ENCODE measurements at regions not wholly inside any gene's neighbourhood (a gene's known extent, or its start where the extent isn't known, plus 50 kb on each side); places are given as distances from the start of the nearest gene placed in this dataset.

DNA sequence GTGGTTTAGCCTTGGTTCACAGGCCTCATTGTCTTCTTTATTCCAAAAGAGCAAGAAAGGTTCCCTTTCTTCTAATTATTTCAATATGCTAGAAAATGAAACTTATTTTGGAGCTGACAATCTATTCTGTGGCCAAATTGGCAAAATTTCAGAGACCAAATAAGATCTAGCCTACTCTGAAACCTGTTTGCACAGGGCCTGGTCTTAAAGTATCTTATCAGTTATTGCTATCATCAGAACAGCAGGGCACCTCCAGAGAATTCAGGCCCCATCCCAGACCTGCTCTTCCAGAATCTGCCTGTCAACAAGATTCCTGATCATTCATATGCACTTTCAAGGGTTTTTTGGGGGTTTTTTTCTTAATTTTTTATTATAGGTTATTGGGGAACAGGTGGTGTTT lies 198.7 kb downstream of the ANAPC1 start:
- Mint-ChIP-seq H3K4me1 (ENCODE audit: low read depth) (no peaks in the 10 kb centered on the region), H3K4me3 (ENCODE audit: unreplicated experiment) (no peak overlapping the region), H3K36me3 (ENCODE audit: low read depth) (no peaks in the 10 kb centered on the region), H3K9me3 (ENCODE audit: low read depth) (peaks cover 2% of the 10 kb centered on the region), H3K27ac (ENCODE audit: unreplicated experiment) (no peak overlapping the region), H3K27me3 (ENCODE audit: low read depth) (no peaks in the 10 kb centered on the region)
- TF ChIP-seq, protein P1, sequence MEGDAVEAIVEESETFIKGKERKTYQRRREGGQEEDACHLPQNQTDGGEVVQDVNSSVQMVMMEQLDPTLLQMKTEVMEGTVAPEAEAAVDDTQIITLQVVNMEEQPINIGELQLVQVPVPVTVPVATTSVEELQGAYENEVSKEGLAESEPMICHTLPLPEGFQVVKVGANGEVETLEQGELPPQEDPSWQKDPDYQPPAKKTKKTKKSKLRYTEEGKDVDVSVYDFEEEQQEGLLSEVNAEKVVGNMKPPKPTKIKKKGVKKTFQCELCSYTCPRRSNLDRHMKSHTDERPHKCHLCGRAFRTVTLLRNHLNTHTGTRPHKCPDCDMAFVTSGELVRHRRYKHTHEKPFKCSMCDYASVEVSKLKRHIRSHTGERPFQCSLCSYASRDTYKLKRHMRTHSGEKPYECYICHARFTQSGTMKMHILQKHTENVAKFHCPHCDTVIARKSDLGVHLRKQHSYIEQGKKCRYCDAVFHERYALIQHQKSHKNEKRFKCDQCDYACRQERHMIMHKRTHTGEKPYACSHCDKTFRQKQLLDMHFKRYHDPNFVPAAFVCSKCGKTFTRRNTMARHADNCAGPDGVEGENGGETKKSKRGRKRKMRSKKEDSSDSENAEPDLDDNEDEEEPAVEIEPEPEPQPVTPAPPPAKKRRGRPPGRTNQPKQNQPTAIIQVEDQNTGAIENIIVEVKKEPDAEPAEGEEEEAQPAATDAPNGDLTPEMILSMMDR (IDR thresholded peaks at IDR 0.05), result no peak
- no peak for DNase-seq (ENCODE audit: low spot score)

DNA sequence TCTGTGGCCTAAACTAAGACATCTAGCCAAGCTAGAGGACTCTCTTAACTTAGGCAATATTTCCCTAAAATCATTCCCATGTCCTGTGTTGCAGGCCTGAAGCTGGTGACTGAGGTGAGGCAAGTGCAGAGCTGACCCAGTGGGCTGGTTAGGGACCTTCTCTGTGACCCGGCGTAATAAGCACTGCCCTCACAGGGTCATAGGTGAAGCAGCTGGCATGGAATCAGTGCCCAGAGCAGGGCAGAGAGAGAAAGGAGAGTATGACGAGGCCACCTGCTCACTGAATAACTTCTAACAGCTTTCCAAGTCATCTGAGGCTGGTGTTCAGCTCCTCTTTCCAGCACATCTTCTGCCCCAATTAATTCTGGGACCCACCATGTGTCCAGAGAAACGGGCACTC lies 197.0 kb downstream of the ANAPC1 start:
- H3K36me3 Mint-ChIP-seq (ENCODE audit: low read depth), result no peaks in the 10 kb centered on the region
- no peaks in the 10 kb centered on the region for H3K27me3 Mint-ChIP-seq (ENCODE audit: low read depth)
- TF ChIP-seq, protein P1 (IDR thresholded peaks at IDR 0.05), result no peak
- DNase-seq (ENCODE audit: low spot score), result no peak
- no peaks in the 10 kb centered on the region for H3K4me1 Mint-ChIP-seq (ENCODE audit: low read depth)
- H3K27ac Mint-ChIP-seq (ENCODE audit: unreplicated experiment), result no peak overlapping the region
- no peak overlapping the region for H3K4me3 Mint-ChIP-seq (ENCODE audit: unreplicated experiment)
- no peaks in the 10 kb centered on the region for H3K9me3 Mint-ChIP-seq (ENCODE audit: low read depth)

DNA sequence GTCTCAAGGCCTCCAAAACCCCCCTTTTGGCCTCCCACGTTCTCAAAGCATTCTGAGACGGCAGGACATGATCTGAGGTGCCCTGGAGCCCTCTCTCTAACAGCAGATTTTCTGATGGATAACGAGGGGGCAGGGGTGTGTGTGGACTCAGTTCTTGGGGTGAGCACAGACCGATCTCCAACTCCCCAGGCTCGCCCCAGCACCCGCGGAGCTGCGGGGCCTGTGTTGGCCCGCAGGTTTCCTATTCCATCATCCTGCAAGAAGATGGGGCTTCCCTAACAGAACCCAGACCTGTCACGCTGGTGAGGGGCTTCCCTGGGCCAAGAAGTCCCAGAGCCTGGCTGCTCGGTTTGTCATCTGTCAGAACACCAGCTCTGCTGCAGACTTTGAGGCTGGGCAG lies 196.1 kb downstream of the ANAPC1 start:
- Mint-ChIP-seq H3K9me3 (ENCODE audit: low read depth) (no peaks in the 10 kb centered on the region), H3K4me1 (ENCODE audit: low read depth) (no peaks in the 10 kb centered on the region), H3K4me3 (ENCODE audit: unreplicated experiment) (no peak overlapping the region), H3K27ac (ENCODE audit: unreplicated experiment) (no peak overlapping the region), H3K36me3 (ENCODE audit: low read depth) (no peaks in the 10 kb centered on the region), H3K27me3 (ENCODE audit: low read depth) (no peaks in the 10 kb centered on the region)
- DNase-seq (ENCODE audit: low spot score), result no peak
- TF ChIP-seq, protein P1 (IDR thresholded peaks at IDR 0.05), result no peak

DNA sequence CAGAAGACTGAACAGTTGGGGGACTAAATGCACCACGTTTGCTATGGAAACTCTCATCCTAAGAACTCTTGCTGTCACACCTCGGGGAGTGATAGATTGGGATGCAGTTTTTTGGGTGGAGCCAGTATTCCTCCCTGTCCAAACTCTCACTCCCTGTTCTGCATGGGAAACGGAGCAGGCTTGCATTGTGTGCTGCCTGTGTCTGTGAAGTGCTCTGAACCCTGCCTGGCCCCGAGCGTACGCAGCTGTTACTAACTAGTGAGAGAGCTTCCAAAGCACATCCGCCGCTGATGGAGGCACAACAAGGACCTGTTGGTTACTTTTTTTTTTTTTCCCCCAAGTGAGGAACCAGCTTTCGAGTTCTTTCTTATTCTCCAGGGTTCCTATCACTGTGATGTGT lies 195.5 kb downstream of the ANAPC1 start:
- TF ChIP-seq, protein P1 (IDR thresholded peaks at IDR 0.05), result no peak
- Mint-ChIP-seq H3K4me1 (ENCODE audit: low read depth) (no peaks in the 10 kb centered on the region), H3K36me3 (ENCODE audit: low read depth) (no peaks in the 10 kb centered on the region), H3K27ac (ENCODE audit: unreplicated experiment) (no peak overlapping the region), H3K4me3 (ENCODE audit: unreplicated experiment) (no peak overlapping the region), H3K9me3 (ENCODE audit: low read depth) (peaks cover 3% of the 10 kb centered on the region), H3K27me3 (ENCODE audit: low read depth) (no peaks in the 10 kb centered on the region)
- DNase-seq (ENCODE audit: low spot score), result no peak

DNA sequence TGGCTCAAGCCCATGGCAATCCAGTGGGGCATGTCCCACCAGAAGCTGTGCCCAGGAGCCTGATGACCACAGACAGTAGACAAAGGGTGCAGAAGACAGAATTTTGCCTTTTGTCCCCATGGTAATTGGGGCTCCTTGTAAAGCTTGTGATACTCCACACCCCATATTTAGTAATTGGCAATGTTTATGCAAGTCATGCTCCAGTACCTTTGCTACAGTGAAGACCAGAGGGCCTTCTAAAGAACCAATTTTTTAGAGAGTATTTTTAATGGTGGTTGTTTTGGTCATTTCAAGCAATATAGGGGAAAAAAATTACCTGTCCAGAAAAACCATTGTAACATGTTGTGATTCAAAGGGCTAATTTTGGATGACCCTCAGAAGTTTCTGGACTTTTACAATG lies 194.8 kb downstream of the ANAPC1 start:
- H3K4me3 Mint-ChIP-seq (ENCODE audit: unreplicated experiment), result no peak overlapping the region

More for the DNA sequence above, 194.8 kb downstream of the ANAPC1 start:
- DNase-seq (ENCODE audit: low spot score), result no peak
- H3K27me3 Mint-ChIP-seq (ENCODE audit: low read depth), result no peaks in the 10 kb centered on the region
- H3K36me3 Mint-ChIP-seq (ENCODE audit: low read depth), result no peaks in the 10 kb centered on the region
- peaks cover 5% of the 10 kb centered on the region for H3K9me3 Mint-ChIP-seq (ENCODE audit: low read depth)
- H3K4me1 Mint-ChIP-seq (ENCODE audit: low read depth), result no peaks in the 10 kb centered on the region
- TF ChIP-seq, protein P1 (IDR thresholded peaks at IDR 0.05), result no peak
- H3K27ac Mint-ChIP-seq (ENCODE audit: unreplicated experiment), result no peak overlapping the region

Data from chondrocyte (in vitro differentiated cells).